ENCODE measurements at regions not wholly inside any gene's neighbourhood (a gene's known extent, or its start where the extent isn't known, plus 50 kb on each side); places are given as distances from the start of the nearest gene placed in this dataset.

GRCh38 chr12:127239781-127240180 lies 1027.2 kb upstream of the TMEM132C start:
- TF ChIP-seq CTCF (IDR thresholded peaks at IDR 0.05; ENCODE audit: low read length) (no peak), EZH2 (IDR thresholded peaks at IDR 0.05; ENCODE audit: borderline replicate concordance, low read length) (no peak)
